ENCODE measurements at regions not wholly inside any gene's neighbourhood (a gene's known extent, or its start where the extent isn't known, plus 50 kb on each side); places are given as distances from the start of the nearest gene placed in this dataset.

DNA sequence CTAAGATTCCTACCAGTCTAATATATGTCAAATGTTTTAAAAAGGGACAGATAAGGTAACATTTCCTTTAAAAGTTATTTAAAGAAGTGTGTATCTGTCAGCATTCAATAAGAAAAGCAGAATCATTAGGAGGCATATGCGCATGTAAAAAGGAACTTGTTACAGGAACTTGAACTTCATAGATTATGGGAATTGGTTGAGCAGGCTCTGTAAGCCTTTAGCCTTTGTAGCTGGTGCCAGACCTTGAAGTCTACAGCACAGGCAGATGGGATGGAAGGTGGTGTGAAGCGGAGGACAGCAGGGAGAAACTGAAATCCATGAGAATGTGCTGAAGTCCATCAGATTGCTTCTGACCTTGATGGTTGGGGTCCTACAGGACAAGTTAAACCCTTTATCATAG is 138.3 kb upstream of the ST6GAL2 start:
- TF ChIP-seq CTCF (IDR thresholded peaks at IDR 0.05) (no peak), POLR2AphosphoS5 (IDR thresholded peaks at IDR 0.05) (no peak), POLR2A (IDR thresholded peaks at IDR 0.05; ENCODE audit: low read depth) (no peak)

All from esophagus muscularis mucosa (tissue), 3 donors.